SK-N-SH (cell line): ENCODE measurements at regions not wholly inside any gene's neighbourhood (a gene's known extent, or its start where the extent isn't known, plus 50 kb on each side); places are given as distances from the start of the nearest gene placed in this dataset.

Experiments used
- CTCF ChIA-PET: fragments of 300-600, 350-600 bp; formaldehyde crosslinking; extraction: SDS; loops from one replicate; lab custom pipeline; 2021; lab: Yijun Ruan, JAX
- POLR2A ChIA-PET: fragments of 350-600 bp; sonication (Branson Sonifier 250); formaldehyde crosslinking; extraction: SDS; loops from one replicate; lab custom pipeline; 2020; ENCODE audit warnings: antibody characterized with exemption, inconsistent platforms; lab: Yijun Ruan, JAX
- DNase-seq: peaks from one replicate; pipeline ENCODE4 v3.0.0; 2012
- H2AFZ ChIP-seq: fragments of 200-600 bp; sonication (generic); 2 replicates; pipeline ENCODE4 v1.8.1; 2016; ENCODE audit warnings: antibody characterized with exemption, mild to moderate bottlenecking, low read depth
- H3F3A ChIP-seq: fragments of 200-600 bp; sonication (generic); replicated peaks from 2 replicates; pipeline ENCODE3; 2016; ENCODE audit warnings: antibody characterized with exemption, mild to moderate bottlenecking; ENCODE audit not compliant: insufficient read depth
- H3K27ac ChIP-seq, 2 experiments: fragments of 200-500 bp in 1 of 2; fragments of 200-600 bp in 1 of 2; sonication (Bioruptor generic) in 1 of 2; sonication (generic), shearing (Covaris generic) in 1 of 2; 2 replicates each; pipeline versions ENCODE4 v1.5.1 to v1.6.1; 2014 to 2016; ENCODE audit warnings: low read depth in 2 of 2, inconsistent platforms in 1 of 2, low read length in 1 of 2, mild to moderate bottlenecking in 1 of 2, mixed read lengths in 1 of 2
- H3K27me3 ChIP-seq: fragments of 200-600 bp; sonication (generic), shearing (Covaris generic); 2 replicates; pipeline ENCODE4 v1.6.1; 2016; ENCODE audit warnings: mixed run types; ENCODE audit not compliant: insufficient read depth
- H3K36me3 ChIP-seq, 2 experiments: fragments of 200-500 bp in 1 of 2; fragments of 200-600 bp in 1 of 2; sonication (Bioruptor generic) in 1 of 2; sonication (generic) in 1 of 2; replicated peaks in 1 of 2; 2 replicates each; pipeline versions ENCODE3 to v1.5.1; 2014 to 2016; ENCODE audit warnings: low read length in 1 of 2, mild to moderate bottlenecking in 1 of 2; ENCODE audit not compliant: insufficient read depth in 2 of 2, control insufficient read depth in 1 of 2
- H3K4me1 ChIP-seq, 2 experiments: fragments of 200-500 bp in 1 of 2; fragments of 200-600 bp in 1 of 2; sonication (Bioruptor generic) in 1 of 2; sonication (generic), shearing (Covaris generic) in 1 of 2; 2 replicates each; pipeline versions ENCODE4 v1.5.1 to v1.6.1; 2014 to 2016; ENCODE audit warnings: low read depth in 1 of 2, low read length in 1 of 2, mixed run types in 1 of 2; ENCODE audit not compliant: insufficient read depth in 2 of 2, control insufficient read depth in 1 of 2
- H3K4me2 ChIP-seq: fragments of 200-600 bp; sonication (generic), shearing (Covaris generic); 2 replicates; pipeline ENCODE4 v1.6.1; 2017; ENCODE audit warnings: mixed run types
- H3K4me3 ChIP-seq, 2 experiments: fragments of 200-500 bp in 1 of 2; fragments of 200-600 bp in 1 of 2; sonication (Bioruptor generic) in 1 of 2; sonication (generic), shearing (Covaris generic) in 1 of 2; 2 replicates each; pipeline versions ENCODE4 v1.5.1 to v1.8.1; 2014 to 2016; ENCODE audit warnings: low read depth in 2 of 2, inconsistent platforms in 1 of 2, low read length in 1 of 2, mild to moderate bottlenecking in 1 of 2, mixed read lengths in 1 of 2, moderate library complexity in 1 of 2
- H3K79me2 ChIP-seq: fragments of 200-600 bp; sonication (generic); 2 replicates; pipeline ENCODE4 v1.8.1; 2017; ENCODE audit warnings: mild to moderate bottlenecking; ENCODE audit not compliant: insufficient read depth
- H3K9ac ChIP-seq: fragments of 200-600 bp; sonication (generic); 2 replicates; pipeline ENCODE4 v1.6.1; 2017; ENCODE audit warnings: mixed run types
- H3K9me2 ChIP-seq: fragments of 200-600 bp; sonication (generic); 2 replicates; pipeline ENCODE4 v1.6.1; 2017; ENCODE audit warnings: mixed run types
- H3K9me3 ChIP-seq: fragments of 200-600 bp; sonication (generic); 2 replicates; pipeline ENCODE4 v1.6.1; 2017; ENCODE audit warnings: mixed run types, mild to moderate bottlenecking, moderate library complexity
- H4K20me1 ChIP-seq: fragments of 200-600 bp; sonication (generic); 2 replicates; pipeline ENCODE4 v1.6.1; 2017; ENCODE audit warnings: mild to moderate bottlenecking, mixed run types; ENCODE audit not compliant: insufficient read depth
- EZH2phosphoT487 ChIP-seq: fragments of 200-600 bp; sonication (generic); IDR thresholded peaks from 2 replicates; pipeline ENCODE4 v1.6.1; 2017; ENCODE audit warnings: low read depth, mixed run types, mild to moderate bottlenecking, antibody characterized with exemption, moderate library complexity, borderline replicate concordance
- FOXJ3 ChIP-seq: sonication (generic); formaldehyde crosslinking; IDR thresholded peaks from 2 replicates; pipeline ENCODE4 v1.5.1; 2020; ENCODE audit warnings: mild to moderate bottlenecking, missing genetic modification reagents
- FOXM1 ChIP-seq: IDR thresholded peaks from 2 replicates; pipeline ENCODE4 v1.4.0; 2012; ENCODE audit warnings: low read depth, mild to moderate bottlenecking
- GABPA ChIP-seq: IDR thresholded peaks from 2 replicates; pipeline ENCODE4 v1.4.0; 2012; ENCODE audit warnings: low read depth, mild to moderate bottlenecking
- MEF2A ChIP-seq: IDR thresholded peaks from 2 replicates; pipeline ENCODE4 v1.4.0; 2012; ENCODE audit warnings: low read depth, borderline replicate concordance
- MXI1 ChIP-seq: IDR thresholded peaks from 2 replicates; pipeline ENCODE4 v1.6.1; 2012; ENCODE audit warnings: mild to moderate bottlenecking, low read depth, low read length, improper control_type of control experiment
- NRF1 ChIP-seq: IDR thresholded peaks from 2 replicates; pipeline ENCODE4 v1.6.1; 2012; ENCODE audit warnings: low read depth, mild to moderate bottlenecking, low read length
- POLR2AphosphoS5 ChIP-seq: IDR thresholded peaks from 2 replicates; pipeline ENCODE4 v1.6.1; 2012; ENCODE audit warnings: low read depth, low read length
- RAD21 ChIP-seq: IDR thresholded peaks from 2 replicates; pipeline ENCODE4 v1.6.1; 2012; ENCODE audit warnings: mild to moderate bottlenecking, low read length
- RCOR1 ChIP-seq: fragments of 150-350 bp; IDR thresholded peaks from 2 replicates; pipeline ENCODE4 v1.6.1; 2017; ENCODE audit warnings: antibody characterized with exemption, low read length
- RFX5 ChIP-seq: IDR thresholded peaks from 2 replicates; pipeline ENCODE4 v1.6.1; 2012; ENCODE audit warnings: mild to moderate bottlenecking, improper control_type of control experiment, low read length
- RXRA ChIP-seq: IDR thresholded peaks from 2 replicates; pipeline ENCODE4 v1.4.0; 2012; ENCODE audit warnings: low read depth, mild to moderate bottlenecking, borderline replicate concordance
- SMC3 ChIP-seq: IDR thresholded peaks from 2 replicates; pipeline ENCODE4 v1.6.1; 2012; ENCODE audit warnings: low read depth, low read length, improper control_type of control experiment
- TAF1 ChIP-seq: IDR thresholded peaks from 2 replicates; pipeline ENCODE4 v1.6.1; 2012; ENCODE audit warnings: low read depth, mild to moderate bottlenecking, low read length, moderate library complexity, borderline replicate concordance
- TEAD4 ChIP-seq: IDR thresholded peaks from 2 replicates; pipeline ENCODE4 v1.4.0; 2012; ENCODE audit warnings: mild to moderate bottlenecking, borderline replicate concordance; ENCODE audit not compliant: insufficient read depth
- USF1 ChIP-seq: IDR thresholded peaks from 2 replicates; pipeline ENCODE4 v1.4.0; 2012; ENCODE audit warnings: low read depth, borderline replicate concordance
- USF2 ChIP-seq: fragments of 150-350 bp; IDR thresholded peaks from 2 replicates; pipeline ENCODE4 v1.6.1; 2017; ENCODE audit warnings: antibody characterized with exemption, low read length, low read depth, borderline replicate concordance
- YY1 ChIP-seq: IDR thresholded peaks from 2 replicates; pipeline ENCODE4 v1.4.0; 2012; ENCODE audit warnings: low read depth, mild to moderate bottlenecking
- WGBS: methylation state at CpG from one replicate; pipeline ENCODE4 v1.1.6; 2017; ENCODE audit warnings: low lambda C conversion rate; 5-methylcytosine and 5-hydroxymethylcytosine counted together

GRCh38 chr13:86933676-86934075 lies 737.5 kb upstream of the SLITRK5 start (continued):
- no peak for TF ChIP-seq MXI1
- no peak for TF ChIP-seq POLR2AphosphoS5
- no peak for TF ChIP-seq TEAD4
- TF ChIP-seq RFX5, result no peak

- H3K9ac ChIP-seq, result no peak overlapping the region
- peaks cover 5% of the 10 kb centered on the region; the same call in 1 of the 2 replicates for H3K9me2 ChIP-seq
- no peak for TF ChIP-seq EZH2phosphoT487
- no peak for TF ChIP-seq MEF2A
- no peak for TF ChIP-seq NRF1
- TF ChIP-seq GABPA, result no peak
- no peak for TF ChIP-seq TEAD4
- no peak for TF ChIP-seq TAF1
- no peak for TF ChIP-seq FOXM1
- TF ChIP-seq RFX5, result no peak
- no peak for TF ChIP-seq FOXJ3
- no peak for TF ChIP-seq RAD21
- no peak overlapping the region for H3K27ac ChIP-seq
- no peak overlapping the region for H2AFZ ChIP-seq
- no peak overlapping the region for H3K4me2 ChIP-seq
- H3K36me3 ChIP-seq, result no peaks in the 10 kb centered on the region
- ChIA-PET CTCF (no interaction called here), POLR2A (no interaction called here)
- H3K9me3 ChIP-seq, result no peaks in the 10 kb centered on the region
- H3K4me1 ChIP-seq, result no peaks in the 10 kb centered on the region
- H4K20me1 ChIP-seq, result no peaks in the 10 kb centered on the region
- no peaks in the 10 kb centered on the region for H3K79me2 ChIP-seq
- no peak overlapping the region for H3K4me3 ChIP-seq
- DNase-seq, result no peak
- H3K27me3 ChIP-seq, result no peaks in the 10 kb centered on the region
- no peaks in the 10 kb centered on the region for H3F3A ChIP-seq
- WGBS, result 77% methylated on average over 2 of the region's 2 CpGs
These were observed 733.9 kb upstream of the SLITRK5 start for GRCh38 chr13:86937316-86937715.

GRCh38 chr13:86945584-86945983 lies 725.6 kb upstream of the SLITRK5 start:
- no peaks in the 10 kb centered on the region for H3K4me1 ChIP-seq
- no peaks in the 10 kb centered on the region for H3K79me2 ChIP-seq
- no peaks in the 10 kb centered on the region for H3F3A ChIP-seq
- H3K27me3 ChIP-seq, result no peaks in the 10 kb centered on the region
- no peaks in the 10 kb centered on the region for H4K20me1 ChIP-seq
- WGBS, result 15% methylated on average over 2 of the region's 2 CpGs
- ChIA-PET POLR2A (no interaction called here), CTCF (no interaction called here)
- DNase-seq, result no peak
- TF ChIP-seq USF1, result no peak
- TF ChIP-seq RAD21, result no peak
- TF ChIP-seq RXRA, result no peak
- TF ChIP-seq YY1, result no peak
- no peak for TF ChIP-seq SMC3
- no peak for TF ChIP-seq USF2
- TF ChIP-seq MEF2A, result no peak
- TF ChIP-seq RCOR1, result no peak
- no peak for TF ChIP-seq FOXJ3
- H3K36me3 ChIP-seq, result no peaks in the 10 kb centered on the region
- no peak overlapping the region for H2AFZ ChIP-seq
- H3K4me2 ChIP-seq, result no peak overlapping the region
- H3K4me3 ChIP-seq, result no peak overlapping the region
- no peak overlapping the region for H3K9ac ChIP-seq
- H3K9me3 ChIP-seq, result no peaks in the 10 kb centered on the region
- peaks cover 5% of the 10 kb centered on the region; the same call in 1 of the 2 replicates for H3K9me2 ChIP-seq
- H3K27ac ChIP-seq, result no peak overlapping the region
